HFFc6 (cell line): ENCODE measurements at regions not wholly inside any gene's neighbourhood (a gene's known extent, or its start where the extent isn't known, plus 50 kb on each side); places are given as distances from the start of the nearest gene placed in this dataset.

ENCODE experiments used
- DNase-seq: peaks from one replicate; pipeline ENCODE4 v3.0.0-alpha.2; 2018
- H3K27ac Mint-ChIP-seq: 2 replicates; pipeline ENCODE4 v1.8.0; 2020; ENCODE audit warnings: mild to moderate bottlenecking, mixed read lengths
- H3K27me3 Mint-ChIP-seq: 2 replicates; pipeline ENCODE4 v1.8.0; 2021; ENCODE audit warnings: mild to moderate bottlenecking, moderate library complexity, mixed read lengths; ENCODE audit not compliant: insufficient read depth
- H3K36me3 Mint-ChIP-seq: 2 replicates; pipeline ENCODE4 v1.8.0; 2021; ENCODE audit warnings: low read depth, mixed read lengths
- H3K4me1 Mint-ChIP-seq: 2 replicates; pipeline ENCODE4 v1.8.0; 2020; ENCODE audit warnings: low read depth, mixed read lengths
- H3K4me3 Mint-ChIP-seq: 2 replicates; pipeline ENCODE4 v1.8.0; 2020; ENCODE audit warnings: mild to moderate bottlenecking, moderate library complexity, mixed read lengths
- H3K9me3 Mint-ChIP-seq: 2 replicates; pipeline ENCODE4 v1.8.0; 2020; ENCODE audit warnings: mild to moderate bottlenecking, mixed read lengths
- TF ChIP-seq, protein P1 (sequence below): fragments of 200-600 bp; sonication (generic); IDR thresholded peaks from 2 replicates; pipeline ENCODE4 v1.5.0; 2021; ENCODE audit warnings: antibody characterized with exemption, mild to moderate bottlenecking

DNA sequence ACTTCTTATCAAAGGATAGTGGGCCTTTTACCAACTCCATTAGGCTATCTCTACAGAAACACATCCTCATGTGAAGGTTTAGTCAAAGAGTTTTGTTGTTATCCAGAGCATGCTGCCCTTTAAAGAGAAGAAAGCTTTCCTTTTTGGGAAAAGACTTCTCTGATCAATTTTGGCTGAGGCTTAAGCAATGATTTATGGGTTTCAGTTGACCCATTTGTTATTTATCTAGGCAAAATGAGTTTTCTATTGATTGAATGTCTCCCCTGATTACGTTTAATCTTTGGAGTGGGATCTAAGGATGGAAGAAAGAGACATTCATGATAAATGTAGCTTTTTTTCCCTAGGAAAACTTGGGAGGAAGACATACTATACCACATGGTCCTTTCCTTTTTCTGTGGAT is 326.6 kb upstream of the JAG1 start:
- Mint-ChIP-seq H3K36me3 (no peaks in the 10 kb centered on the region), H3K27ac (no peak overlapping the region), H3K4me1 (peaks cover 15% of the 10 kb centered on the region), H3K4me3 (no peak overlapping the region), H3K9me3 (no peaks in the 10 kb centered on the region), H3K27me3 (peaks cover 4% of the 10 kb centered on the region)
- DNase-seq = no peak
- TF ChIP-seq, protein P1, sequence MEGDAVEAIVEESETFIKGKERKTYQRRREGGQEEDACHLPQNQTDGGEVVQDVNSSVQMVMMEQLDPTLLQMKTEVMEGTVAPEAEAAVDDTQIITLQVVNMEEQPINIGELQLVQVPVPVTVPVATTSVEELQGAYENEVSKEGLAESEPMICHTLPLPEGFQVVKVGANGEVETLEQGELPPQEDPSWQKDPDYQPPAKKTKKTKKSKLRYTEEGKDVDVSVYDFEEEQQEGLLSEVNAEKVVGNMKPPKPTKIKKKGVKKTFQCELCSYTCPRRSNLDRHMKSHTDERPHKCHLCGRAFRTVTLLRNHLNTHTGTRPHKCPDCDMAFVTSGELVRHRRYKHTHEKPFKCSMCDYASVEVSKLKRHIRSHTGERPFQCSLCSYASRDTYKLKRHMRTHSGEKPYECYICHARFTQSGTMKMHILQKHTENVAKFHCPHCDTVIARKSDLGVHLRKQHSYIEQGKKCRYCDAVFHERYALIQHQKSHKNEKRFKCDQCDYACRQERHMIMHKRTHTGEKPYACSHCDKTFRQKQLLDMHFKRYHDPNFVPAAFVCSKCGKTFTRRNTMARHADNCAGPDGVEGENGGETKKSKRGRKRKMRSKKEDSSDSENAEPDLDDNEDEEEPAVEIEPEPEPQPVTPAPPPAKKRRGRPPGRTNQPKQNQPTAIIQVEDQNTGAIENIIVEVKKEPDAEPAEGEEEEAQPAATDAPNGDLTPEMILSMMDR = no peak

DNA sequence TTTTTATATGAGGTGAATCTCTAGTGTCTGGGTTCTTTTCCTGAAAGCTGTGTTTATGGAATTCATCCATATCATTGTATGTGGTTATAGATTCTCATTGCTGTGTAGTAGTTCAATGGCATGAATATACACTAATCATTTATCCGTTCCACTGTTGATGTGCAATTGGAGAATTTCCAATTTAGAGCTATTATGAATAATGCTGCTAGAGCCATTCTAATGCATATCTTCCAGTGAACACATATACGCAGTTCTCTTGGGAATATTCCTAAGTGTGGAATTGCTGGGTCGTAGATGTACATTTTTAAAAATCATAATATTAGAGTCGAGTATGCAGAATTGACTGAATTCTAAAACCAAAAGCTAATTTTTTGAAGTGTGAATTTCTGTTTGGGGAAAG is 327.5 kb upstream of the JAG1 start:
- Mint-ChIP-seq H3K9me3 (no peaks in the 10 kb centered on the region), H3K27me3 (peaks cover 5% of the 10 kb centered on the region), H3K4me3 (no peak overlapping the region), H3K27ac (no peak overlapping the region), H3K36me3 (no peaks in the 10 kb centered on the region), H3K4me1 (peaks cover 15% of the 10 kb centered on the region)
- TF ChIP-seq, protein P1 = no peak
- no peak for DNase-seq

DNA sequence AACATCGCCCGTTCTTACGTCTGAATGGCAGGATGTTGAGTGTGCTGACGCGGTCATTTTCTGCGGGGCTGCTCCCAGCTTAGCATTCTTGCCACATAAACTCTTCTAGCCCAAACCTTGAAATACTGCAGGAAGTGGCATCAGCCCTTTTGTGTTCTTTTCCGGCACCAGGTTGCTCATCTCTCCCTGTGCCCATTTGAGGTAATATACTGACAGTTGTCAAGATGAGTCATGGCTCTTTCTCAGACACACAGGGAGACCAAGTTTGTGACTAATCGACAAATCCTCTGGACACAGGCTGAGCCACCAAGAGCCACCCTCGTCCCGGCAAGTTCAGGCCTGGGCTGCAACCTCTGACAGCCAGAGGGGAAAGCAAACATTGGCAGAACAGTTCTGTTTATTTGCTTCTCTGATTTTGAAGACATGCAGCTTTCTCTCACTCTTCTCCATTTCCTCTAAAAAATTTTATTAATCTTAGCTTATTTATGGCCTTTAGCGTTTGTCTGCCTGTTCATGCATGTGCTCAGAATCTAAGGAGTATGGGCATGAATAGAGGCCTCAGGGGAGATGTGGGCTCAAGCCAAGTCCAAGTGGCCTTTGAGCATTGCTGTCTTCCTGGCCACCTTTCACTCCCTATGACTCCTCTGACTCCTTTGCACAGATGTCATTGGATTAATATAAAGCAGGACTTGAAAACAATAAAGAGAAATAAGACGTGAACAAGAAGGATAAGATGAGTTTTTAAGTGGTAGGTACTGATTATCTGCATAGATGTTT is 328.2 kb upstream of the JAG1 start:
- 0 out of 2 replicates have a peak overlapping the region, but pooled peaks have one; percentile 12 for H3K27ac Mint-ChIP-seq
- no peak overlapping the region for H3K4me3 Mint-ChIP-seq
- DNase-seq = peak; percentile 29
- H3K4me1 Mint-ChIP-seq = peaks cover 15% of the 10 kb centered on the region
- peaks cover 5% of the 10 kb centered on the region for H3K27me3 Mint-ChIP-seq
- no peaks in the 10 kb centered on the region; the same call in 1 of the 2 replicates for H3K9me3 Mint-ChIP-seq
- H3K36me3 Mint-ChIP-seq = no peaks in the 10 kb centered on the region
- TF ChIP-seq, protein P1 = no peak

DNA sequence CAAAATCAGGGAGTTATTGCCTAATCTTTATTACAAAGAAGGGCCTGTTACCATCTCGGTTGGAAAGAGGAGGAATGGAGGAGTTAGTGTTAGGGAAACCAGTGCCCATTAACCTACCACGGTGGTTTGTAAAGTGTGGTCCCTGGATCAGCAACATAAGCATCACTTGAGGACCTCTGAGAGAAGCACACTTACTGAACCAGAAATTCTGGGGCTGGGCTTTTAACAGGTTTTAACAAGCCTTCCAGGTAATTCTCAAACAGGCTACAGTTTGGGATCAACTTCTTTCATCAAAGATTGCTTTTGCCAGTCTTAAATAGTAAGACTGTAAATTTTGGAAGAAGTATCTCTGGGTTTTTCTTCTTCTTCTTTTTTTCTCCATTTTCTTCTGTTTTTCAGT is 329.5 kb upstream of the JAG1 start:
- Mint-ChIP-seq H3K27me3 (peaks cover 5% of the 10 kb centered on the region), H3K27ac (no peak overlapping the region), H3K4me1 (peaks cover 15% of the 10 kb centered on the region), H3K36me3 (no peaks in the 10 kb centered on the region), H3K9me3 (no peaks in the 10 kb centered on the region; the same call in 1 of the 2 replicates), H3K4me3 (no peak overlapping the region)
- TF ChIP-seq, protein P1 = no peak
- no peak for DNase-seq

DNA sequence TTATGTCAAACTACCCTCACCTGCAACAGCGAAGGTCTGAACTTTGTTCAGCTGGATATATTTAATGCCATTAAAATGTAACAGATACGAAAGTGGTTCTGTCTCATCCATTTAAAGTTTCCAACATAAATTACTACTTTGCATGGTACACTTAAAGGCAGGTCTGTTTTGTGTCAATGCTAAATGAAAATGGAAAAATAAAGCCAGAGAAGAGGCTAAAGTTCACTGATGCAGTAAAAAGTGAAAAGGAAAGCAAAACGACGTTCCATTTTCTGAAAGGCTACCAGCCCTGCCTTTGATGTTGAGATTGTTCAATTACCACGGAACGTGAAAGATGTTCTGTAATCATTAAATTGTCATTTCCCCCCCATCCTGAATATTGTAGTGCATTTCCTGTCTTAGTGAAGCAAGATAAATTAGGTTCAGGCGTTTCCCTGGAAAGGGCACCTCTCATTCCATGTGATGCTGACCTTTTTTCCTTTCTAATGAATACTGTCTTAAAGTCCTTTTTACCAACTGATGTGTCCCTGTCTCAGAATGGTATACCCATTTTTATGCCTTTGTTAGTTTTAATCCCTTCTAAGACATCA is 334.7 kb upstream of the JAG1 start:
- no peak for DNase-seq
- no peak overlapping the region for H3K4me3 Mint-ChIP-seq
- no peaks in the 10 kb centered on the region for H3K36me3 Mint-ChIP-seq
- TF ChIP-seq, protein P1 = no peak
- no peaks in the 10 kb centered on the region for H3K4me1 Mint-ChIP-seq
- H3K27ac Mint-ChIP-seq = no peak overlapping the region
- H3K27me3 Mint-ChIP-seq = peaks cover 7% of the 10 kb centered on the region; the same call in 1 of the 2 replicates
- no peaks in the 10 kb centered on the region; the same call in 1 of the 2 replicates for H3K9me3 Mint-ChIP-seq
